Iris pigment epithelial cell (primary cell): ENCODE measurements at regions not wholly inside any gene's neighbourhood (a gene's known extent, or its start where the extent isn't known, plus 50 kb on each side); places are given as distances from the start of the nearest gene placed in this dataset.

Experiments
- DNase-seq: peaks from one replicate; pipeline ENCODE4 v3.0.0-alpha.2; 2011; ENCODE audit warnings: low read depth

GRCh38 chr1:75668813-75669212 lies 55.7 kb upstream of the ACADM start:
- DNase-seq = no peak

GRCh38 chr1:75671708-75672107 lies 52.8 kb upstream of the ACADM start:
- no peak for DNase-seq

GRCh38 chr1:75672108-75672507 lies 52.4 kb upstream of the ACADM start:
- DNase-seq = no peak

- DNase-seq = peak; percentile 96
Measured at GRCh38 chr1:75672528-75673393, 51.7 kb upstream of the ACADM start.

- DNase-seq = no peak
Measured at GRCh38 chr1:75673399-75673798, 51.1 kb upstream of the ACADM start.

- DNase-seq = no peak
Measured at GRCh38 chr1:75673885-75674284, 50.6 kb upstream of the ACADM start.
